T-cell (primary cell): ENCODE measurements at regions not wholly inside any gene's neighbourhood (a gene's known extent, or its start where the extent isn't known, plus 50 kb on each side); places are given as distances from the start of the nearest gene placed in this dataset.

Source experiments
- ATAC-seq, 4 experiments: fragments of 200-7000 bp in 3 of 4; fragments of 150-1000 bp in 1 of 4; cut with Tn5 transposase; replicated peaks in 1 of 4; 1 replicate in 3 of 4; 2 replicates in 1 of 4; pipeline ENCODE4 v1.10.0; 2021; ENCODE audit warnings: moderate library complexity in 3 of 4, mild to moderate bottlenecking in 2 of 4, moderate number of reproducible peaks in 1 of 4
- CTCF ChIA-PET, 2 donors: fragments of 300-600 bp; sonication (Branson Sonifier 250); formaldehyde crosslinking; loops; one replicate each; lab custom pipeline; 2022; ENCODE audit warnings: antibody characterized with exemption in 2 of 2; lab: Charles Lee
- POLR2A ChIA-PET, 2 donors: fragments of 300-600 bp; sonication (Branson Sonifier 250); formaldehyde crosslinking; loops; one replicate each; lab custom pipeline; 2022; ENCODE audit warnings: antibody characterized with exemption in 2 of 2; lab: Charles Lee
- DNase-seq, 35 experiments: peaks; one replicate each; pipeline versions ENCODE4 v3.0.0 to v3.0.0-alpha.2; 2013 to 2023
- H3K27ac ChIP-seq: one replicate; pipeline ENCODE4 v1.5.1; 2013; ENCODE audit warnings: low read length
- H3K27me3 ChIP-seq, 2 experiments: replicated peaks in 1 of 2; 1 replicate in 1 of 2; 2 replicates in 1 of 2; pipeline versions ENCODE4 v1.6.1 to v1.7.0; 2013; ENCODE audit warnings: low read length in 1 of 2, mixed read lengths in 1 of 2; ENCODE audit not compliant: control insufficient read depth in 2 of 2, insufficient read depth in 2 of 2; ENCODE audit errors: extremely low read depth in 1 of 2
- H3K36me3 ChIP-seq, 2 donors: 1 replicate in 1 of 2; 2 replicates in 1 of 2; pipeline versions ENCODE4 v1.6.1 to v1.7.0; 2013; ENCODE audit warnings: low read length in 1 of 2; ENCODE audit not compliant: control insufficient read depth in 2 of 2, insufficient read depth in 1 of 2; ENCODE audit errors: extremely low read depth in 1 of 2
- H3K4me1 ChIP-seq, 2 experiments: 1 replicate in 1 of 2; 2 replicates in 1 of 2; pipeline versions ENCODE4 v1.6.1 to v1.7.0; 2013; ENCODE audit warnings: low read length in 2 of 2, mixed read lengths in 1 of 2; ENCODE audit not compliant: insufficient read depth in 2 of 2, control insufficient read depth in 1 of 2; ENCODE audit errors: extremely low read depth in 1 of 2
- H3K4me3 ChIP-seq, 2 donors: 1 replicate in 1 of 2; 2 replicates in 1 of 2; pipeline versions ENCODE4 v1.5.1 to v1.7.0; 2013; ENCODE audit warnings: mild to moderate bottlenecking in 2 of 2, low read length in 1 of 2, moderate library complexity in 1 of 2; ENCODE audit not compliant: control insufficient read depth in 1 of 2; ENCODE audit errors: extremely low read depth in 1 of 2
- H3K9me3 ChIP-seq: 2 replicates; pipeline ENCODE4 v1.7.0; 2013
- H3K27ac Mint-ChIP-seq, 2 donors: one replicate each; pipeline ENCODE4 v1.8.0; 2020 to 2021; ENCODE audit warnings: mild to moderate bottlenecking in 2 of 2, mixed read lengths in 2 of 2
- H3K27me3 Mint-ChIP-seq, 2 donors: one replicate each; pipeline ENCODE4 v1.8.0; 2021 to 2022; ENCODE audit warnings: mixed read lengths in 2 of 2
- H3K36me3 Mint-ChIP-seq: one replicate; pipeline ENCODE4 v1.8.0; 2021; ENCODE audit warnings: mixed read lengths
- H3K4me1 Mint-ChIP-seq, 3 donors: one replicate each; pipeline ENCODE4 v1.8.0; 2020 to 2022; ENCODE audit warnings: mixed read lengths in 3 of 3, mild to moderate bottlenecking in 1 of 3
- H3K4me3 Mint-ChIP-seq, 3 donors: one replicate each; pipeline ENCODE4 v1.8.0; 2020 to 2022; ENCODE audit warnings: mild to moderate bottlenecking in 3 of 3, mixed read lengths in 3 of 3, moderate library complexity in 3 of 3
- H3K9me3 Mint-ChIP-seq, 3 donors: one replicate each; pipeline ENCODE4 v1.8.0; 2020 to 2022; ENCODE audit warnings: mixed read lengths in 3 of 3
- WGBS: methylation state at CpG from one replicate; pipeline ENCODE4 v1.1.5; 2013; ENCODE audit warnings: missing lambda C conversion rate; ENCODE audit not compliant: insufficient coverage; 5-methylcytosine and 5-hydroxymethylcytosine counted together

GRCh38 chr11:8792710-8793109 is 110.1 kb downstream of the RPL27A start:
- ChIA-PET CTCF (no interaction called here), POLR2A (interaction anchor here in 1 of 2 donors (0.5 kb wide), 1 partner anchor 10 kb away, joined by 9 read pairs; no protein-coding TSS in a partner anchor)
- Mint-ChIP-seq H3K27ac (no peak overlapping the region), H3K9me3 (no peaks in the 10 kb centered on the region), H3K4me3 (no peak overlapping the region), H3K4me1 (no peaks in the 10 kb centered on the region), H3K27me3 (peaks cover 2 to 7% of the 10 kb centered on the region in 2 donors), H3K36me3 (no peaks in the 10 kb centered on the region)
- H3K36me3 ChIP-seq: no peaks in the 10 kb centered on the region
- DNase-seq (no peak), ATAC-seq (no peak)
- no peaks in the 10 kb centered on the region for H3K4me1 ChIP-seq
- no peaks in the 10 kb centered on the region for H3K27me3 ChIP-seq
- WGBS: 100% methylated on average over 1 of the region's 3 CpGs
- H3K9me3 ChIP-seq: no peaks in the 10 kb centered on the region
- no peak overlapping the region for H3K27ac ChIP-seq
- no peak overlapping the region for H3K4me3 ChIP-seq

DNA sequence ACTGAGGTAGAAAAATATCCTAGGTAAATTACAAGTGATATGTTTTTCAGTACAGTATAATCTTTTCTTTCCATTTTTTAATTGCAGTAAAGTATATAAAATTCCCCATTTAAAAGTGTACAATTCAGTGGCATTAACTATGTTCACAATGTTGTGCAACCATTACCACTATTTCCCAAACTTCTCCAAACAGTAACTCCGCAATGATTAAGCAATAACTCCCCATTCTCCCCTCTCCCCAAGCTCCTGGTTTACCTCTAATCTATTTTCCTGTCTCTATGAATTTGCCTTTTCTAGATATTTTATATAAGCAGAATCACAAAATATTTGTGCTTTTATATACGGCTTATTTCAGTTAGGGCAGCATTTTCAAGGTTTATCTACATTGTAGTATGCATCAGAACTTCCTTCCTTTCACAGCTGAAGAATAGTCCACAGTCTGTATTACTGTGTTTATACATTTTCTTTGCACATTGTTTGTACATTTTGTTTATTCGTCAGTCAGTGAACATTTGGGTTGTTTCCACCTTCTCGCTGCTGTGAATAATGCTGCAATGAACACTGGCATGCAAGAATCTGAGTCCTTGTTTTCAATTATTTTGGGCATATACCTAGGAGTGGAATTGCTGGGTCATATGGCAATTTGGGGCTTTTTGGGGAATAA is 110.7 kb downstream of the RPL27A start:
- ChIA-PET CTCF (no interaction called here), POLR2A (no interaction called here)

DNA sequence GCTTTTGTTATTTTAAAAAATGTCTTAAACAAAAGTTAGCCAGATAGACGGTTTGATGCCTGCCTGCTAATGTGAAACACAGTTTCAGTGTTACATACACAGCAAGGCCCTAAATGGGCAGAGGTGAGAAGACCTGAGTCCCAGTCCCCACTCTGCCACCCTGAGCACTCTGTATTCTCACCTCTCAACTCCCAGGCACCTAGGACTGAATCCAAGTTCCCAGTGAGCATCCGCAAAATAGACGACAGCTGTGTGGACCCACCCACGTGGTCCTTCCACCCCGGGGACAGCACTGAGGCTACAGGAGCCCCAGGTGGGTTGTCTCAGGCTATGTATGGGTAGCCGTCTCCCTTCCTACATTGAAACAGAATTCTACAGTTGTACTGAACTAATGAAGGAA is 111.5 kb downstream of the RPL27A start:
- Mint-ChIP-seq H3K27me3 (peaks cover 6 to 11% of the 10 kb centered on the region in 2 donors), H3K4me1 (no peaks in the 10 kb centered on the region), H3K27ac (no peak overlapping the region), H3K36me3 (no peaks in the 10 kb centered on the region), H3K4me3 (no peak overlapping the region), H3K9me3 (no peaks in the 10 kb centered on the region)
- 89% methylated on average over 1 of the region's 6 CpGs for WGBS
- Histone ChIP-seq H3K9me3 (no peaks in the 10 kb centered on the region), H3K4me3 (no peak overlapping the region), H3K27me3 (no peaks in the 10 kb centered on the region), H3K36me3 (no peaks in the 10 kb centered on the region), H3K4me1 (no peaks in the 10 kb centered on the region), H3K27ac (no peak overlapping the region)
- ChIA-PET CTCF (no interaction called here), POLR2A (no interaction called here)
- ATAC-seq (no peak), DNase-seq (no peak)

More for the DNA sequence above, 110.7 kb downstream of the RPL27A start:
- no peaks in the 10 kb centered on the region for H3K36me3 Mint-ChIP-seq
- WGBS: no CpG with 5 or more reads among the region's 4 CpGs
- no peaks in the 10 kb centered on the region for H3K4me1 ChIP-seq
- H3K36me3 ChIP-seq: no peaks in the 10 kb centered on the region
- H3K27ac ChIP-seq: no peak overlapping the region
- no peak overlapping the region for H3K4me3 Mint-ChIP-seq
- no peaks in the 10 kb centered on the region for H3K9me3 ChIP-seq
- no peak overlapping the region for H3K27ac Mint-ChIP-seq
- ATAC-seq (no peak), DNase-seq (no peak)
- peaks cover 6 to 11% of the 10 kb centered on the region in 2 donors for H3K27me3 Mint-ChIP-seq
- H3K27me3 ChIP-seq: no peaks in the 10 kb centered on the region
- H3K9me3 Mint-ChIP-seq: no peaks in the 10 kb centered on the region
- H3K4me1 Mint-ChIP-seq: no peaks in the 10 kb centered on the region
- no peak overlapping the region for H3K4me3 ChIP-seq

- no peaks in the 10 kb centered on the region for H3K4me1 Mint-ChIP-seq
- WGBS: 83% methylated on average over 2 of the region's 2 CpGs
- ChIA-PET POLR2A (no interaction called here), CTCF (no interaction called here)
- DNase-seq: no peak
- H3K4me1 ChIP-seq: no peaks in the 10 kb centered on the region
- H3K27me3 Mint-ChIP-seq: peaks cover 6 to 11% of the 10 kb centered on the region in 2 donors
- no peak overlapping the region for H3K27ac ChIP-seq
- no peaks in the 10 kb centered on the region for H3K27me3 ChIP-seq
- ATAC-seq: no peak
- no peak overlapping the region for H3K4me3 Mint-ChIP-seq
- H3K36me3 ChIP-seq: no peaks in the 10 kb centered on the region
- H3K9me3 ChIP-seq: no peaks in the 10 kb centered on the region
- no peaks in the 10 kb centered on the region for H3K9me3 Mint-ChIP-seq
- H3K36me3 Mint-ChIP-seq: no peaks in the 10 kb centered on the region
- no peak overlapping the region for H3K4me3 ChIP-seq
- H3K27ac Mint-ChIP-seq: no peak overlapping the region
Observed at GRCh38 chr11:8794677-8795103, 112.1 kb downstream of the RPL27A start.

DNA sequence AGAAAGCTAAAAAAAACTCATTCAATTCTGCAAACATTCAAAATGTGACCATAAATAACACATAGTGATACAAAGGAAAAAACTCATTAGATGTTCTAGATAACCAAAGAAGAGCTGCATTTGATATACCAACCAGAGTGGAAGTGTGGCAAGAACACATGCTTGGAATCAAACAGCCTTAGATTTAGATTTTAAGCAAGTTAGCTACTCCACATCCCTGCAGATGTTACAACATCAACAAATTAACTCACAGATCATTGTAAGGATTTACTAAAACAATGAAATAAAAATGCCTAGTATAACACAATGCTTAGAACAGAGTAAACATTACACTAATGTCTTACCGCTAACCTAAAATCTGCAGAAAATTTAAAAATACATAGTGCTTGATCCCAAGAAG is 114.0 kb upstream of the AKIP1 start:
- CTCF ChIA-PET: interaction anchor here in 1 of 2 donors (0.5 kb wide), 1 partner anchor 53 kb away, joined by 9 read pairs; no protein-coding TSS in a partner anchor
- no peaks in the 10 kb centered on the region for H3K4me1 ChIP-seq
- WGBS: no CpG with 5 or more reads among the region's 1 CpG
- no peaks in the 10 kb centered on the region for H3K36me3 ChIP-seq
- Mint-ChIP-seq H3K9me3 (no peaks in the 10 kb centered on the region), H3K4me1 (no peaks in the 10 kb centered on the region), H3K27ac (no peak overlapping the region), H3K4me3 (no peak overlapping the region), H3K36me3 (no peaks in the 10 kb centered on the region), H3K27me3 (peaks cover 6 to 11% of the 10 kb centered on the region in 2 donors)
- H3K4me3 ChIP-seq: no peak overlapping the region
- POLR2A ChIA-PET: interaction anchor here in 1 of 2 donors (0.5 kb wide), 1 partner anchor 1184 kb away, joined by 3 read pairs; no protein-coding TSS in a partner anchor
- ATAC-seq (no peak), DNase-seq (no peak)
- no peaks in the 10 kb centered on the region for H3K9me3 ChIP-seq
- H3K27ac ChIP-seq: no peak overlapping the region
- no peaks in the 10 kb centered on the region for H3K27me3 ChIP-seq

DNA sequence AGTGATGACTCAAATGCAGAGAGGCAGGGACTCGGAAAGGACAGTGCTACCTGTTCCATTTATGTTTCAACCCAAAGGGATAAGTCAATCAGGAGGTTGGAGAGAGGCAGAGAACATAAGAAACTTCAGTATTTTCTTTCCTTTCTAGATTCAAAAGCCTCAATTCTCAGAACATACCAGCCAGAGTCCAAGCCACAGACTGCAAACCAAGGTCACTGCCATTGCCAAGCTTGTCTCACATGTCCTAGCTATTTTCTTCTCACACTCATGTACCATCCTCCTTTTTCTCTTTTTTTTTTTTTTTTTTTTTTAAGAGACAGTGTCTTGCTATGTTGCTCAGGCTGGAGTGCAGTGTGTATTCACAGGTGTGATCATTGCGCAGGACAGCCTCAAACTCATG is 111.7 kb upstream of the AKIP1 start:
- H3K9me3 ChIP-seq: no peaks in the 10 kb centered on the region
- ChIA-PET POLR2A (no interaction called here), CTCF (no interaction called here)
- H3K27ac Mint-ChIP-seq: no peak overlapping the region
- no peaks in the 10 kb centered on the region for H3K36me3 ChIP-seq
- no peaks in the 10 kb centered on the region for H3K4me1 ChIP-seq
- H3K4me1 Mint-ChIP-seq: no peaks in the 10 kb centered on the region
- no peak overlapping the region for H3K4me3 Mint-ChIP-seq
- ATAC-seq: no peak
- peaks cover 6 to 11% of the 10 kb centered on the region in 2 donors for H3K27me3 Mint-ChIP-seq
- H3K27me3 ChIP-seq: no peaks in the 10 kb centered on the region
- no peak overlapping the region for H3K27ac ChIP-seq
- H3K36me3 Mint-ChIP-seq: no peaks in the 10 kb centered on the region
- H3K4me3 ChIP-seq: no peak overlapping the region
- 100% methylated on average over 1 of the region's 2 CpGs for WGBS
- no peak for DNase-seq
- no peaks in the 10 kb centered on the region for H3K9me3 Mint-ChIP-seq
